ENCODE measurements at regions not wholly inside any gene's neighbourhood (a gene's known extent, or its start where the extent isn't known, plus 50 kb on each side); places are given as distances from the start of the nearest gene placed in this dataset.
"Not testable (repeated sequence)": the region's sequence is repeated elsewhere in the genome, so short reads cannot be mapped to it uniquely, and the experiment has no call there.

DNA sequence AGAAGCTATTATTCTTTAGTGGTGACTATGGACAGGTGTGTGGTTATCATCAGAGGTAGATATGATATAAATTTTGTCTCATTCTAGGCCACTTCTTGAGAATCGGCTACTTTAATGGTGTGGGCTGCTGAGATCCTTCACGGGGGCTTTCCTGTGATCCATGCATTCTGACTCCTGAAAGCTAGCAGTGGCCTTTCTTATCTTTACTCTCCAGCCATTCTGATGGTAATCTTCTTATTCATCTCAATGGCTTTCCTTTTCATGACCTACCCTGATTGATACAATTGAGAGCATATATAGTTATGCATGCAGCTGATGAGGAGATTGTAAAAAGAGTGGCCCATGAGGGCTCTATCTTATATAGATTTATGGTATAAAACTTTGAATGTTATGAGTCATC, 78.3 kb upstream of the ZPLD1 start:
- H3K9me3 Mint-ChIP-seq: peaks cover 0 to 2% (median 0%) of the 10 kb centered on the region in 7 donors
- Histone ChIP-seq H2AFZ (ENCODE audit: insufficient read depth, low read depth, low read length, poor library complexity, severe bottlenecking) (no peak overlapping the region), H3K4me3 (replicated peaks in 1 of 3; ENCODE audit: low read depth in 2 of 3, low read length in 3 of 3) (no peak overlapping the region), H3K9me3 (replicated peaks in 1 of 2; ENCODE audit: control insufficient read depth in 1 of 2, insufficient read depth in 1 of 2, low read length in 2 of 2) (peaks cover 0 to 5% of the 10 kb centered on the region in 2 donors), H3K4me2 (replicated peaks; ENCODE audit: extremely low read depth, low read length, poor library complexity, severe bottlenecking) (no peak overlapping the region), H3K27me3 (ENCODE audit: control insufficient read depth in 2 of 2, insufficient read depth in 2 of 2, low read length in 2 of 2) (no peaks in the 10 kb centered on the region), H3K9ac (ENCODE audit: insufficient read depth, low read length, poor library complexity, severe bottlenecking) (no peak overlapping the region), H4K20me1 (ENCODE audit: insufficient read depth, low read length) (no peaks in the 10 kb centered on the region), H3K79me2 (ENCODE audit: insufficient read depth, low read length) (no peaks in the 10 kb centered on the region), H3K36me3 (replicated peaks in 1 of 2; ENCODE audit: control insufficient read depth in 1 of 2, insufficient read depth in 2 of 2, low read length in 2 of 2) (no peaks in the 10 kb centered on the region), H3K4me1 (ENCODE audit: control insufficient read depth in 1 of 2, insufficient read depth in 2 of 2, low read length in 2 of 2) (no peaks in the 10 kb centered on the region), H3K27ac (ENCODE audit: low read depth in 1 of 2, low read length in 2 of 2) (no peak overlapping the region)
- H3K4me1 Mint-ChIP-seq: no peaks in the 10 kb centered on the region
- intact Hi-C loops (cut with micrococcal nuclease): no loop called here
- no peak for TF ChIP-seq CTCF (IDR thresholded peaks at IDR 0.05)
- WGBS (ENCODE audit: insufficient coverage): no CpG with 5 or more reads among the region's 2 CpGs
- no peak overlapping the region for H3K4me3 Mint-ChIP-seq
- H3K27ac Mint-ChIP-seq: no peak overlapping the region
- no peaks in the 10 kb centered on the region for H3K36me3 Mint-ChIP-seq
- H3K27me3 Mint-ChIP-seq (ENCODE audit: low read depth in 3 of 3): peaks cover 0 to 3% (median 2%) of the 10 kb centered on the region in 3 donors
- DNase-seq: no peak

DNA sequence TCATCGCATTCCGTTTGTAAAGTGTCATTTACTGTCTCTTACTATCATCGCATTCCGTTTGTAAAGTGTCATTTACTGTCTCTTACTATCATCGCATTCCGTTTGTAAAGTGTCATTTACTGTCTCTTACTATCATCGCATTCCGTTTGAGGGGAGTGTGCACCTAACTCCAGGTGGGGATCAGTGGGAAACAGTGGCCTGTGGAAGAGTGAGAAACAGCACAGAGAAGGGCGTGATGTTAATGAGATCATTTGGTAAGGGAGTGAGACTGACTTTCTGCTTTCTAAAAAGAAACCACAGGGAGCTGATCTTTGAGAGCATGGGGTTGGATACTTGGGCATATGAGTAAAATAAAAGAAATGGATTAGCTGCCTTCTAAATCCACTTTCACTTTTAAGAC, 77.5 kb upstream of the ZPLD1 start:
- H3K4me3 ChIP-seq (replicated peaks in 1 of 3; ENCODE audit: low read depth in 2 of 3, low read length in 3 of 3); H3K27ac Mint-ChIP-seq; H4K20me1 ChIP-seq (ENCODE audit: insufficient read depth, low read length); H3K9ac ChIP-seq (ENCODE audit: insufficient read depth, low read length, poor library complexity, severe bottlenecking); H3K4me1 ChIP-seq (ENCODE audit: control insufficient read depth in 1 of 2, insufficient read depth in 2 of 2, low read length in 2 of 2); H3K79me2 ChIP-seq (ENCODE audit: insufficient read depth, low read length); H3K36me3 Mint-ChIP-seq; H2AFZ ChIP-seq (ENCODE audit: insufficient read depth, low read depth, low read length, poor library complexity, severe bottlenecking); H3K9me3 Mint-ChIP-seq; H3K36me3 ChIP-seq (replicated peaks in 1 of 2; ENCODE audit: control insufficient read depth in 1 of 2, insufficient read depth in 2 of 2, low read length in 2 of 2); H3K27me3 ChIP-seq (ENCODE audit: control insufficient read depth in 2 of 2, insufficient read depth in 2 of 2, low read length in 2 of 2); H3K27me3 Mint-ChIP-seq (ENCODE audit: low read depth in 3 of 3); H3K4me2 ChIP-seq (replicated peaks; ENCODE audit: extremely low read depth, low read length, poor library complexity, severe bottlenecking); H3K4me1 Mint-ChIP-seq; H3K9me3 ChIP-seq (replicated peaks in 1 of 2; ENCODE audit: control insufficient read depth in 1 of 2, insufficient read depth in 1 of 2, low read length in 2 of 2); intact Hi-C loops (cut with micrococcal nuclease); DNase-seq; H3K4me3 Mint-ChIP-seq; H3K27ac ChIP-seq (ENCODE audit: low read depth in 1 of 2, low read length in 2 of 2): not testable (repeated sequence)
- 89% methylated on average over 4 of the region's 9 CpGs for WGBS (ENCODE audit: insufficient coverage)
